ENCODE measurements at regions not wholly inside any gene's neighbourhood (a gene's known extent, or its start where the extent isn't known, plus 50 kb on each side); places are given as distances from the start of the nearest gene placed in this dataset.
"Not testable (repeated sequence)": the region's sequence is repeated elsewhere in the genome, so short reads cannot be mapped to it uniquely, and the experiment has no call there.

DNA sequence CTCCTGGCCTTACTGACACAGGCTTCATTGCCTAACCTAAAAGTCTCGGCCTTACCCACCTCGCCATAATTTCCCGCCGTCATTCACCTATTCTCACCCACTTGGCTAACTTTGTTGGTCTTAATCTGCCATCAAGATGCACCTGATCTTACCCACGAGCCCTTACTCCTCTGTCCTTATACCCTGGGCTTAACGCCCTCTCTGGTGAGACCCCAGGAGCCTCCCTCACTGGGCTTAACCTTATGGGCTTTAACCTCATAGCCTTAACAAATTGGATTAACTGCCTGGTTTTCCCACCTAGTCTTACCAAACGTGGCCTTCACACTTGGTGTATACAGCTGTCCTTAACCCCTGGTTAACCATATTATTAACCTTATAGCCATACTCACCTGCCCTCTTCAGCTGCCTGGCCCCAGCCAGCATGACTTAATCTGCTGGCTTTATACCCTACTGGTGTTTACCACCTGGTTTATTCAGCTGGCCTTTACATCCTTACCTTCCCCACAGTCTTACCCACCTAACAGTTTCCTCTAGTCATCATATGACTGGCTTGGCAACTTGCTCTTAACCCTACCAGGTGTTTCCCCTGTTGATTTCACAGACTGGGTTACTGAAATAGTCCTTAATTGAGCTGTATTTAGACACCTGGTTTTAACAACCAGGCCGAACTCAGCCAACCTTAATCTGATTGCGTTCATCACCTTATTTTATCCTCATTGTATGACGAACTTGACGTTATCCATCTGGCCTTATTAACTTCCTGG lies 132.0 kb upstream of the ZSWIM2 start:
- no peak for DNase-seq

DNA sequence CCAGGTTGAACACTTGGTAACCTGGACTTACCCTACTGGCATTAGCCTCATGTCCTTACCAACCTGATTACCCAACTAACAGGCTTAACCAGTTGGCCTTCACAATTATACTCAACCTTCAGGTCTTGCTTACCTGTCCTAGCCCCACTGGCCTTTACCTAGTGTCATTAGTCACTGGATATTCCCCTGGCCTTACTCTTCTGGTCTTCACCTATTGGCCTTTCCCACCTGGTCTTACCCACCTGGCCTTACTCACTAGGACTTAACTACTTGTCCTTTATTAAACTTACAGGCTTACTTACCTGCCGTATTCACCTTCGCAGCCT lies 131.1 kb upstream of the ZSWIM2 start:
- no peak for DNase-seq

DNA sequence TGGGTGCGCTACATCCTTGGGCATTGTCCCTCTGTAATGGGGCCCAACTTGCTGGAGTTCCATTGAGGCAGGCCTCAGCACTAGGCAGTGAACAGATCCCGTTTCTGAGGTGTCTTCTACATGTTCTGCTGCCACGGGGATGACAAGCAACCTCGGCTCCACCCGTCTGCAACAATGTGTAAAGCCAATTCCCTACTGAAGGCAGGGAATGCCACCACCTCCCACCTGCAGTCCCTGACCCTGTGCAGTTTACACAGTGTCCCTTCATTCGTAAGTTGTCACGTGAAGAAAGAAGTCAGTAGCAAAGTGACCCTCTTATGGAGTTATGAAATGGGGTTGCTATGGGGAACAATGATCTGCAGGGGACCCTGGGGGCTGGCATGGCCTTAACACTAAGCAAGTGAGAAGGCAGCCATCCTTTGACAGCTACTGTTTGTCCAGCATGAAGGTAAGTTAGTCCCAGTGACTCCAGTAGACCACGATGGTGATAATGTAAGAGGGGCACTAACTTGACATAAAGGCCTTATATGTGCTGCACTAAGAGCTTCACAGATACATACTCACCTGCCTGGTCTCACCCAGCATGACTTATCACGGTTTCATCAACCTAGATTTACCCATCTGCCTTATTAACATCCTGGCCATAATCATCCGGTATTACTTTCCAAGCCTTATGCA lies 130.6 kb upstream of the ZSWIM2 start:
- DNase-seq: no peak

DNA sequence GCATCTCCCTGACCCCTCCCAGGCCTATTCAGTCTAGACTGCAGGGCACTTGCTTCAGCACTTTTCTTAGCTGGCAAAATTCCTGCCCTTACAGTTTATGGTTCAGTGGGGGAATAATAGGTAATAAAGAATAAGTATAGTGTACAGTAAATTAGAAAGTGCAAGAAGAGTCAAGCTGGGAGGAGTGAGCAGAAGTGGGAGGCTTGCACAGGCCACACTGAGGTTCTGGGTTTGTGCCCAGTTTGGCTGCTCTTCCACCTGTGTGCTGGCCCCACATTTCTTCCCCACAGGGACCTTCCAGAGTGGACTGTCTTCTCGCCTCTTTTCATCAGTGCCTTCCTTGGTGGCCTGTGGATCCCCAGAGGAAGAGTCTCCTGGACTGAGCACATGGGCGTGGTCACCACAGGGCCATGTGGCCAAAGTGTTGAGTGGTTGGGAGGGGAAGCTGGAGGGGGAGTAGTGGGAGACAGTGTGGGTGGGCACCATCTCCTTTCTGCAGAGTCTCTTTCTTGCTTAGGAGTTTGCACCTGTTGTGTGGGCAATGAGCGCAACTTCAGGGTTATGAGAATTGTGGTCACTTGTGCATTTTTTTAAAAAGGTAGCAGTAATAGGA lies 128.6 kb upstream of the ZSWIM2 start:
- no peak for DNase-seq

DNA sequence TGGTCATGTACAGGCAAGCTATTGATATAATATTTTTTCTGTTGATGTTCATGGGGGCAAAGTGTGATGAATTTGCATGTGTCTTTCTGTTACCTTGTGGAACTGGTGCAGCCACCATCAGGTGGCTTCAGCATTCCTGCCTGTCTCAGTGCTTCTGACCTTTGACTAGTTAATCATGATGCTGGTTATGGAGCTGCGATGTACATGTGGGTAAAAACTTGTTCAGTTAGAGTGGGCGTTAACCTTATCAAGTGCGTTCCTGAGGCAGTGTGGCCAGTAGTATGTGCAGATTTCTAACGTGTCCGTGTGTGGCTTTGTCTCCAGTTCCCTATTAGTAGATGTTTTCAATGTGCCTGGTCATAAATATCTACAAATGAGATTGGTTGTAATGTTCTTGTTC lies 127.4 kb upstream of the ZSWIM2 start:
- no peak for DNase-seq

DNA sequence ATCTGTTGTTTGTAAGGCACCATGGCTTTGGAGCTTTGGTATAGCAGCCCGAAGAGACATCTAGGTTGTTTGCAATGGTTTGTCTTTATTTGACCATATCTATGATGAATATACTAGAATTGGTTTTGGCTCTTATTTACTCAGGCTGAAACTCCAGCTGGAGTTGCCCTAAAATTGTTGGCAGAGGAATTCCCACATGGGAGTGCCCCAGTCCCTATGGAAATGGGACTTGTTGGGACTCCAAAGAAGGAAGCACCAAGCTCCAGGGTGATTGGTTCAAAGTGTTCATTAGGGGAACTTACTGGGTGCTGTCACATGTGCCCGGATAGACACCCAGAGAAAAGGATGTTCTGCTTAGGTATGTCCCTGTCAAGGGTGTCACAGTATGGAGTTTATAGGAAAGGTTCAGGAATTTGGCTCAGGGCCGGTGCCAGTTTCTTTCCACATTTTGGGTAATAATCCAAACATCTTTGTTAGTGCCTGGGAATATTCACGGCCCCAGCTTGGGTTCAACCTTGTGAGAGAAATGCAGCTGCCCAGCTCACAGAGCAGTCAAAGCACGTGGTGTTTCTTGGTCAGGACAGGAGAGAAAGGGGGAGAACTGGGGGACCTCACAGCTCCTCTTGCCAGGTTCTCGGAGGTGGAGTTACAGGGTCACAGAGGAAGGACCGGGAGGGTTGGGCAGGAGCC lies 123.5 kb upstream of the ZSWIM2 start:
- DNase-seq: no peak

DNA sequence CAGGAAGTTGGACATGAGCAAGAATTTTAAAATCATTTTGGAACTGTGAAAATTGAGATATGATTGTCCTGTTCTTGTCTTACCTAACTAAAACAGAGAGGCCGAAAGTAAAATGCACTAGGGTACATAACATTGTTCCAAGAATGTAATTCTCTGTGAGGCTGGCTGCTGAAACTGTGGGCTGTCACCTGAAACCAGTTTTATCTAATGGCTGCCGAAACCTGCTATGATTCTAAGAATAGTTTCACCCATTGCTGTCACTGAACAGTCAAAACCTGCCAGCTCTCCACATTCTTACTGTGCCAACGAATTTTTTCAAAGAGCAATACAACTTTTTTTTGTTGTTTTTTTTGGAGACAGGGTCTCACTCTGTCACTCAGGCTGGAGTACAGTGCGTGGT lies 119.3 kb upstream of the ZSWIM2 start:
- no peak for DNase-seq

DNA sequence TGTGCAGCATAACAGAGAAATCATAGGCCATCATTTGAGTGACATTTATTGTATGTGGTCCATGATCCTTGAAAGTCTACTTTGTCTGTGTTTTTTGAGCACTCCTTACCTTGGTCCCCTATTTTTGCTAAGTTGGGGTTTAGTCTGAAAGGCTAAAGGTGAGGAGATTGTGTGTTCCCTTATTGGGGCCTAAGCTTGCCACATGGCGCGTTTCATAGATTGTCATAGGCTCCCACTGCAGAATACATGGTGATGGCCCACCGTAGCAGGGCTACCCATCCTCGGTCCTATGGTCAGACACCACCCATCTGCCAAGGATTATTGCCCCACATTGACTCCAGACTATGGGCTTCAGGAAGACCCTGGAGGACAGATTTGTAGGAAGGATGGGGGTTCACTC lies 117.0 kb upstream of the ZSWIM2 start:
- no peak for DNase-seq

DNA sequence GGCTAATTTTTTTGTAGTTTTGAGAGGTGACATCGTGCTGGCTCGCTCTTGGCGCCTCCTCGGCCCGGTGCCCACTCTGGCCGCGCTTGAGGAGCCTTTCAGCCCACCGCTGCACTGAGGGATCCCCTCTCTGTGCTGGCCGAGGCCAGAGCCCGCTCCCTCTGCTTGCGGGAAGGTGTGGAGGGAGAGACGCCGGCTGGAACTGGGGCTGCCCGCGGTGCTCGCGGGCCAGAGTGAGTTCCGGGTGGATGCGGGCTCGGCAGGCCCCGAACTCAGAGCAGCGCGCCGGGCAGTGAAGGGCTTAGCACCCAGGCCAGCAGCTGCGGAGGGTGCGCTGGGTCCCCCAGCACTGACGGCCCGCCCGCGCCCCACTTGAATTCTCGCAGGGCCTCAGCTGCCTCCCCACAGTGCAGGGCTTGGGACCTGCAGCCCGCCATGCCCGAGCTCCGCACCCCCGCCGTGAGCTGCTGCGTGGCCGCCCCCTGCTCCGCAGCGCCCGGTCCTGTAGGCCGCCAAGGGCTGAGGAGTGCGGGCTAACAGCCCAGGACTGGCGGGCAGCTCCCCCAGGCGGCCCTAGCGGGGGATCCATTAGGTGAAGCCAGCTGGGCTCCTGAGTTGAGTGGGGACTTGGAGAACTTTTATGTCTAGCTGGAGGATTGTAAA lies 113.2 kb upstream of the ZSWIM2 start:
- DNase-seq: no peak

DNA sequence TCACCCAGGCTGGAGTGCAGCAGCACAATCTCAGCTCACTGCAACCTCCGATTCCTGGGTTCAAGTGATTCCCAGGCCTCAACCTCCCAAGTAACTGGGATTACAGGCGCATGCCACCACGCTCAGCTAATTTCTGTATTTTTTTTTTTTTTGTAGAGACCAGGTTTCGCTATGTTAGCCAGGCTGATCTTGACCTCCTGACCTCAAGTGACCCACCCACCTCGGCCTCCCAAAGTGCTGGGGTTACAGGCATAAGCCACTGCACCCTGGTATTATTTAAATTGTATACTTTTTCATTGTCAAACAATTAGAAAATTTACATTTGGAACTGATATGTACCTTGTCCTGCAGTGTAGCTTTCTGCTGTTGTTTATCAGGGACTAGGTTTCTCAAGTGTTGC lies 111.3 kb upstream of the ZSWIM2 start:
- DNase-seq: not testable (repeated sequence)

DNA sequence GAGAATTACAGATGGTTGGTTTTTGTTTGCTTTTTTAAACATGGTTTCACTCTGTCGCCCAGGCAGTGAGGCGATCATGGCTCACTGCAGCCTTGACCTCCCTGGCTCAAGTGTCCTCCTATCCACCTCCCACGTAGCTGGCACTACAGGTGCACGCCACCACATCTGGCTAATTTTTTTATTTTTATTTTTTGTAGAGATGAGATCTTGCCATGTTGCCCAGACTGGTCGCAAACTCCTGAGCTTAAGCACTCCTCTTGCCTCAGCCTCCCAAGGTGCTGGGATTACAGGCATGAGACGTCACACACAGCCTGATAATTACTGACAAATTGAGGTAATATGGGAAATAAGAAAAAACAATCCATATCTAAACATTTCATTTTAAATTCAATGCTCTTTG lies 110.5 kb upstream of the ZSWIM2 start:
- DNase-seq: no peak

DNA sequence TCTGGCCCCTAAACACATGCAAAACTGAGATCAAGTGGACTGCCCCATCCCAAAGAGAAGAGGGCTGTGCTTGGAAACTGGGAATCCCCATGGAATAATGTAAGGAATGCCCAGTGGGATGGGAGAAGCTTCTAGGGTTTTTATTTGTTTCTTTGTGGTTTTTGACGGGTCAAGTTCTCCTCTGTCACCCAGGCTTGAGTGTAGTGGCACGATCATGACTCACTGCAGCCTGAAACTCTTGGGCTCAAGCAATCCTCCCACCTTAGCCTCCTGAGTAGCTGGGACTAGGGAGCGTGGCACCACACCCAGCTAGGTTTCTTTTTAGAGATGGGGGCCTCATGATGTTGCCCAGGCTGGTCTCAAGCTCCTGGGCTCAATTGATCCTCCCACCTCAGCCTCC lies 101.7 kb upstream of the ZSWIM2 start:
- DNase-seq: no peak

DNA sequence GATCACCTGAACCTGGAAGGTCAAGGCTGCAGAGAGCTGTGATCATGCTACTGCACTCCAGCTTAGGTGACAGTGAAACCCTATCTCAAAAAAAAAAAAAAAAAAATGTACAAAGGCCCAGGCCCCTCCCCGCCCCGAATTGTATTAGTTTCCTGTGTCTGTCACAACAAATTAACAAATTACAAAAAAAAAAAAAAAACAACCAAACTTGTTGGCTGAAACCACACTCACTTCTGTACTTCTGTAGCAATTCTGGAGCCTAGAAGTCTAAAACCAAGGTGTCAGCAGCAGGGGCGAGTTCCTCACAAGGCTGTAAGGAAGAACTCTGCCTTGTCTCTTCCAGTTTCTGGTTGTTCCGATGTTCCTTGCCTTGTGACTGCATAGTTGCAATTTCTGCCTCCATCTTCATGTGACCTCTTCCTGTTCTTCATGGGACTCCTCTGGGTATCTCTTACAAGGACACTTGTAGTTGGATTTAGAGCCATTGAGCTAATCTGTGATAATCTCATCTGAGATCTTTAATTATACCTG lies 100.8 kb upstream of the ZSWIM2 start:
- DNase-seq: no peak

DNA sequence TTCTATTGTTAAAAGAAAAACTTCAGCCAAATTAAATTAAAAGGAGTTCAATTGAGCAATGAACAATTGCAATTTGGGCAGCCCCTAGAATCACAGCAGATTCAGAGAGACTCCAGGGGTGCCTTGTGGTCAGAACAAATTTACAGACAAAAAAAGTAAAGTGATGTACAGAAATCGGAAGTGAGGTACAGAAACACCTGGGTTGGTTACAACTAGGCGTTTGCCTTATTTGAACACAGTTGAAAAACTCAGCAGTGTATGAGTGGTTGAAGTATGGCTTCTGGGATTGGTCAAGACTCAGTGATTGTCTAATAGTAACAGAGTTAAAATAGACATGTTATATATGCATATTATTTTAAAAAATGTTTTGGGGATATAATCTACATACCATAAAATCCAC lies 98.5 kb upstream of the ZSWIM2 start:
- no peak for DNase-seq

DNA sequence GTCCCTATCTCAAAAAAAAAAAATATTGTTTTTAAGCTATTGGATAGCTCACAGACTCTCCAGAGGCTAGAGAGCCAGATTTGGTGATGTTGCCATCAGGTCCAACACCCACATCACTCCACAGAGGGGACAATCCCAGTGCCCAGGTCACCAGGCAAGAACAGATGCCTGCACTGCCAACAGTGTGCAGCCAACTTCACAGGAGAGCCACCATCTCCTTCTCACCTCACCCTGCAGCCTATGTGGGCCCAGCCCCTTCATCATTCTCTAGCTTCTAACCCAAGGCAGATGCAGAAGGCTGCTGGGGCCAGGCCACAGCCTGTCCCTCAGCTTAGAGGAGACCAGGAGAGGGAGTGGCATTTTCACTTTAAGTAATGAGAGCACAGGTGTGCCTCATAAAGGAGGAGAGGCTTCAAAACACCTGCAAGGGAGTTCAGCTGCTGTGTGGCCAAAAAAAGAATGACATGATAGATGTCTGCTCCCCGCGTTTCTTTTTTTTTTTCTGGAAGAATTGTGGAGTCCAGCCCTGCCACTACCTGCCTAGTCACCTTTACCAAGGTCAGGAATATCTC lies 98.0 kb upstream of the ZSWIM2 start:
- no peak for DNase-seq

DNA sequence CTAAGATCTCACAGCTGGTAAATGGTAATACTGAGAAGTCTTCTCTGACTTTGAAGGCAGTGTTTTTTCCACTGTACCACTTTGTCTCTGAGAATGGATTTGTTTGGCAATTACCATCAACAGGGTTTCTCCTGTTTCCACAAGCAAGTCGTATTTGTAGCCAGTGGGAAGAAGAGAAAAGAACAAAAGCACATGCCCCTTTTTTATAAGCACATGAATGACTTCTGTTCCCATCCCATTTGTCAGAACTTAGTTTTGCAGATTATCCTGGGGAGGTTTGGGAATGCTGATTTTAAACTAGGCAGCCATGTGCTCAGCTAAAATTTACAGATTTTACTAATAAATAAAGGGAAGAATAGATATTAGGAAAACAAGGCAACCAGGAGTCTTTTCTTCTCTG lies 92.9 kb upstream of the ZSWIM2 start:
- no peak for DNase-seq

DNA sequence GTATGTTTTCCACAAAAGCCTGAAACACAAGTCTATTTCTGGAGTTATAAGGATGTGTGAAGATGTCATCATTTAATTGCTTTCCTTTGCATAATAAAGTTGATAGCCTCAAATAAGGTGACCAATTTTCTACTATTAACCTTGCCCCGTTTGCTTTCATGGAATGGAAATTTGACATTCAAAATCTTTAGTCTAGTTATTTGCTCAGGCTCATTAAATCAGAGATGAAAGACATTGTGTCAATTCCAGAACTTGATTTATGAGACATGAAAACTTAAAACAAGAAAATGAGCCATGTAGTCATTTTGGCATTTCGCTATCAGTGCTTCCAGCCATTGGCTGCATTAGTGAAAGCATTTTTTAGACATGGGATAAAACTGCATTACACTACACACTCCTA lies 91.5 kb upstream of the ZSWIM2 start:
- DNase-seq: no peak

DNA sequence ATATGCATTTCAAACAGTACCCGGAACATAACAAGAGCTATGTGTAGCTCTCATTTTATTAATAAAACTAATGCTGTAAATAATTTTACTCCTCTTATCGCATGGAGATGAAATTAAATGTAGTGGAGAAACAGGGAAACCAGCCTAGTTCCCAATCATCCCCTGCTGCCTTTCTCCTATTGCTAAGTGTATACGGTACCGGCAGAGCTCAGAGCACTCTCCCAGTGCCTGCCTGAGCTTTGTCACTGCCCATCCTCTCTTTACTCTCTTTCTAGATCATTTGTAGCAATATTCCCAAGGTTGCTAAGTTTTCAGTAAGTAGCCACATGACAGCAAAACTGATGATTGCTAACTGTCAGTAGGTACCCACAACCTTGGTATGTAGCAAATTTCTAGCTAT lies 85.5 kb upstream of the ZSWIM2 start:
- DNase-seq: no peak

DNA sequence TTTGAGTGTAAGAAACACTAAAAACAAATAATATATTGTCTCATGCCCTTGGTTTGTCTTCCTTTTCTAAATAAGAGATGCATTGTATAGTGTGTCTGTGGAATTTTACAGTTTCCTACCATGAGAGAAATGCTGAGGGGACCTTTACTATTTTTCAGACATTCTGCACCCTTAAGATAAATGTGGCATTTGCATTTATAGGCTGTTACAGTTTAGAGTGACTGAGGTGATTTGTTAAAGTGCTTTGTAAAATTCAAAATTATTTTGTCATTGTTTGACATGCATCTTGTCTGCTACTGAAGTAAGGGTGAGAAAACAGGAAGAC lies 78.9 kb upstream of the ZSWIM2 start:
- no peak for DNase-seq

DNA sequence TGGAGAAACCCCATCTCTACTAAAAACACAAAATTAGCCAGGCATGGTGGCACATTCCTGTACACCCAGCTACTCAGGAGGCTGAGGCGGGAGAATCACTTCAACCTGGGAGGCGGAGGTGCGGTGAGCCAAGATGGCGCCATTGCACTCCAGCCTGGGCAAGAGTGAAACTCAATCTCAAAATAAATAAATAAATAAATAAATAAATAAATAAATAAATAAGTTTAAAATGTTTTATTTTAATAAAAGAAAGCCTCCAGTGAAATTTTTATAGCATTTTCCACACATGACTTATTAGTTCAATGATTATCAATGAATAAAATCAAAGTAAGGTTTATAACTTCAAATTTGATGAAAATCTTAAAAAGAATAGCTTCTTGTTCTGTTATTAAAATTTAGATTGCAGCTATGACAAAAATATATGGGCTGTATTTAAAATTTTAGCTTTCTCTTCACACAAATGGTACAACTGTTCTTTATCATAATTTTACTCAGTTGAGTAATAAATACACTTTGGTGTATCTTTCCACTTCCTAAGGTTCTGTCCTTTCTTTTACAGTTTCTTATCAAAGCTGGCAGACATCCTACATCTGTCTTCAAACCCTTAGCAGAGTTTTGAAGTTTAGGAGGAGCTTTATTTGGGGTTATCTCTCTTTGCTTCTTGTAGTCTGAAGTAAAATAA lies 78.4 kb upstream of the ZSWIM2 start:
- DNase-seq: no peak

DNA sequence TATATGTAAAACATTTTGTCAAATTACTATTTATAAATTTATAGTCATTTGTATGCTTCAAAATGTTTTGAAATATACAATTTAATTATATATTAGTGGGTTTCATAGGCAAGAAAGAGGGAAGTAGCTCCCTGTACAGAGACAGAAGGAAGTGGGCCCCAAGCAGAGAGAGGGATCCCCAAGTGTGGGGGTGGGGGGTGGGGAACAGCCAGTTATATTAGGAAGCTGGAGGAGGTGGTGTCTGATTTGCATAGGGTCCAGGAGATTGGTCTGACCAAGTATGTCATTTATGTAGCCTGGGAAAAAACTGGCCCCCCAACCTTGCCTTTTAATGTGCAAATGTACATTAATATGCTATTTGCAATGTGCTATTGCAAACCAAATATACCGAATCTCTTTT lies 76.5 kb upstream of the ZSWIM2 start:
- no peak for DNase-seq

DNA sequence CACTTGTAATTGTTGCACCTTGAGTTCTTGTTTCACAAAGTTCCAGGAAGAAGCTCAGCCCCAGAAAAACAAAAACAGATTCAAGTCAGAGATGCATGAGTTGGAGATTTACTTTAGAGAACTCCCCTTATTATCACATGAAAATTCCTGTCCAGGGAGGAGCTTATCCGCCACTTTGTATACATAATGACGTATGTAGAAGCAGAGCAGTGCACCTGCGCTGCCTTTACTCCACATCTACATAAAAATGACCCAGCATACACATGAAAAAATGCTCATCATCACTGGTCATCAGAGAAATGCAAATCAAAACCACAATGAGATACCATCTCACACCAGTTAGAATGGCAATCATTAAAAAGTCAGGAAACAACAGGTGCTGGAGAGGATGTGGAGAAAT lies 73.3 kb upstream of the ZSWIM2 start:
- not testable (repeated sequence) for DNase-seq
